ENCODE measurements at regions not wholly inside any gene's neighbourhood (a gene's known extent, or its start where the extent isn't known, plus 50 kb on each side); places are given as distances from the start of the nearest gene placed in this dataset.
"Not testable (repeated sequence)": the region's sequence is repeated elsewhere in the genome, so short reads cannot be mapped to it uniquely, and the experiment has no call there.

DNA sequence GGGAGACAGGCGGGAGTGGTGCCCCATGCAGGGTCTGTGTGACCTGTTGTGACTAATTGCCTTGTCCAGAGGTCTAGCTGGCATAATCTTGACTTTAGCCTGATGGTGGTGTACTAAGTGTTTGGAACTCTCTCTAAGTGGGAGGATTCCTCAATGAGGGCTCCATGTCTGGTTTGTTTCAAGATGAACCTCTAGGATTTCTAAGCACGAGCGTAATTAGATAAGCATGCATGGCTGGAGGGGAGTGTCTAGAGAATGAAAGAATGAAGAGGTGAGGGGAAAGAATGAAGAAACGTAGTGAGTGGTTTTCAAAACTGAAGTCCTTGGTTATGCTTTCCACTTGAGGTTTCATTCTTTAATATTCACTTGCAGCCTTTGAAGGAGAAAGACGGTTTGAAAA, 833.2 kb upstream of the GYPC start:
- H3K36me3 Mint-ChIP-seq (ENCODE audit: low read depth) = peaks cover 4% of the 10 kb centered on the region
- DNase-seq = no peak
- no peaks in the 10 kb centered on the region for H3K27me3 Mint-ChIP-seq (ENCODE audit: insufficient read depth)
- TF ChIP-seq, protein P1, sequence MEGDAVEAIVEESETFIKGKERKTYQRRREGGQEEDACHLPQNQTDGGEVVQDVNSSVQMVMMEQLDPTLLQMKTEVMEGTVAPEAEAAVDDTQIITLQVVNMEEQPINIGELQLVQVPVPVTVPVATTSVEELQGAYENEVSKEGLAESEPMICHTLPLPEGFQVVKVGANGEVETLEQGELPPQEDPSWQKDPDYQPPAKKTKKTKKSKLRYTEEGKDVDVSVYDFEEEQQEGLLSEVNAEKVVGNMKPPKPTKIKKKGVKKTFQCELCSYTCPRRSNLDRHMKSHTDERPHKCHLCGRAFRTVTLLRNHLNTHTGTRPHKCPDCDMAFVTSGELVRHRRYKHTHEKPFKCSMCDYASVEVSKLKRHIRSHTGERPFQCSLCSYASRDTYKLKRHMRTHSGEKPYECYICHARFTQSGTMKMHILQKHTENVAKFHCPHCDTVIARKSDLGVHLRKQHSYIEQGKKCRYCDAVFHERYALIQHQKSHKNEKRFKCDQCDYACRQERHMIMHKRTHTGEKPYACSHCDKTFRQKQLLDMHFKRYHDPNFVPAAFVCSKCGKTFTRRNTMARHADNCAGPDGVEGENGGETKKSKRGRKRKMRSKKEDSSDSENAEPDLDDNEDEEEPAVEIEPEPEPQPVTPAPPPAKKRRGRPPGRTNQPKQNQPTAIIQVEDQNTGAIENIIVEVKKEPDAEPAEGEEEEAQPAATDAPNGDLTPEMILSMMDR (IDR thresholded peaks at IDR 0.05) = no peak
- no peak overlapping the region for H3K4me3 Mint-ChIP-seq
- H3K4me1 Mint-ChIP-seq (ENCODE audit: low read depth) = no peaks in the 10 kb centered on the region
- no peak overlapping the region for H3K27ac Mint-ChIP-seq
- peaks cover 60% of the 10 kb centered on the region for H3K9me3 Mint-ChIP-seq

DNA sequence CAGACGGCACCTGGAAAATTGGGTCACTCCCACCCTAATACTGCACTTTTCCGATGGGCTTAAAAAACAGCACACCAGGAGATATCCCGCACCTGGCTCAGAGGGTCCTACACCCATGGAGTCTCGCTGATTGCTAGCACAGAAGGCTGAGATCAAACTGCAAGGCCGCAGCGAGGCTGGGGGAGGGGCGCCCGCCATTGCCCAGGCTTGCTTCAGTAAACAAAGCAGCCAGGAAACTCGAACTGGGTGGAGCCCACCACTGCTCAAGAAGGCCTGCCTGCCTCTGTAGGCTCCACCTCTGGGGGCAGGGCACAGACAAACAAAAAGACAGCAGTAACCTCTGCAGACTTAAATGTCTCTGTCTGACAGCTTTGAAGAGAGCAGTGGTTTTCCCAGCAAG, 830.2 kb upstream of the GYPC start:
- H3K27ac Mint-ChIP-seq; H3K27me3 Mint-ChIP-seq (ENCODE audit: insufficient read depth); DNase-seq; H3K36me3 Mint-ChIP-seq (ENCODE audit: low read depth); H3K4me3 Mint-ChIP-seq; H3K4me1 Mint-ChIP-seq (ENCODE audit: low read depth): not testable (repeated sequence)
- peaks cover 53% of the 10 kb centered on the region for H3K9me3 Mint-ChIP-seq

DNA sequence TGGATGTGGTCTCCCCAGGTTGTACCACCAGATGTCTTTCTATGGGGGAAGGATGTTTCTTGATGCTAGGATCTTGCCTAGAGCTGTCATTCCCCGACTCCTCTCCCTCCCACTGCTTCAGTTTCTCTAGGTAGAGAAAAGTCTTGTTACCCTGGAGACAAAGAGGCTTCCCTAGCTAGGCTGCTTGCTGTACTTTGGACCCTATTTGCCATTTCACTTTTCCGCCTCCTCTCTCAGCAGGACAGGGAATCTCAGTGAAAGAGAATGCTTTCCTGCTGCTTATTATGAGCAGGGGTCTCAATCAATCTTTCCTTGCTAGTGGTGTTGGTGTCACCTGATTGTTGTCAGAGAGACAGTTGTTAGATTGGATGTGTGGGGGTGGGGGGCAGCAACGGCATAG, 818.8 kb upstream of the GYPC start:
- no peaks in the 10 kb centered on the region for H3K4me1 Mint-ChIP-seq (ENCODE audit: low read depth)
- H3K27me3 Mint-ChIP-seq (ENCODE audit: insufficient read depth) = no peaks in the 10 kb centered on the region
- H3K4me3 Mint-ChIP-seq = no peak overlapping the region
- DNase-seq = no peak
- H3K36me3 Mint-ChIP-seq (ENCODE audit: low read depth) = no peaks in the 10 kb centered on the region
- H3K9me3 Mint-ChIP-seq = peaks cover 50% of the 10 kb centered on the region
- H3K27ac Mint-ChIP-seq = no peak overlapping the region
- TF ChIP-seq, protein P1 (IDR thresholded peaks at IDR 0.05) = no peak

DNA sequence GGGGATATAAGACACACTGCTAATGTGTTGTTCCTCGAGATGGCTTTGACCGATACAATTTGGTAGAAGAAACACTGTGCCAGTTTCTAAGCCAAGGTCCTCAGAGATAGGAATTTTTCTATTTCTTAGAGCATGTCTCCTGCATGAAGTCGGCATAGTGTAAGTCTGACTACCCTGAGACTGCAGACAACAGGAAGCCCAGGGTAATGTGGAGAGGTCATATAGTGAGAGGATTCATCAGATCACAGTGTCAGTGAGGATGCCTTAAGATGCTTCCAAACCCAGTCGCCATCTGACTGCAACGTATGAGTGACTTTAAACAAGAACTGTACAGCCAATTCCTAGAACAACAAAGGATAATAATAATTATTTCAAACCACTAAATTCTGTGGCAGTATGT, 818.3 kb upstream of the GYPC start:
- Mint-ChIP-seq H3K27me3 (ENCODE audit: insufficient read depth) (no peaks in the 10 kb centered on the region), H3K9me3 (peaks cover 49% of the 10 kb centered on the region), H3K27ac (no peak overlapping the region), H3K4me3 (no peak overlapping the region), H3K4me1 (ENCODE audit: low read depth) (no peaks in the 10 kb centered on the region), H3K36me3 (ENCODE audit: low read depth) (no peaks in the 10 kb centered on the region)
- TF ChIP-seq, protein P1 (IDR thresholded peaks at IDR 0.05) = no peak
- no peak for DNase-seq

DNA sequence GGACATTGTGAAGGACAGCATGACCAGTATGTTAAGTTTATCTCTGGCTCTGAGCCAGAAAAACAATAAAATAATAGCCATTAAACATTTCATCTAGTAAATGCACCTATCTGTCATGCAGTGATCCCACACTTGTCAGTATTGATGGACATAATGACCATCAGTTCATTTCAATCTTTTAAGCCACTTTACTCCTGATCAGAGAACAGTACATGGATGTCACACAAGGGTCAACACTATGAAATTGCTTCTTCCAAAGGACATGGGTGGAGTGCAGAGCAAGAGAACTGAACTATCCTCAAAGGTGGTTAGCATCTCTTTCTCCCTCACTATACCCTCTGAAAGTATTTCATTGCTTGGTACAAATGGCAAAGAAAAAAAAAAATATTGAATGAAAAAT, 816.0 kb upstream of the GYPC start:
- Mint-ChIP-seq H3K4me3 (no peak overlapping the region), H3K36me3 (ENCODE audit: low read depth) (0 out of 2 replicates have a peak, but pooled peaks cover 3% of the 10 kb centered on the region), H3K4me1 (ENCODE audit: low read depth) (no peaks in the 10 kb centered on the region), H3K9me3 (peaks cover 42% of the 10 kb centered on the region), H3K27me3 (ENCODE audit: insufficient read depth) (no peaks in the 10 kb centered on the region; the same call in 1 of the 2 replicates), H3K27ac (no peak overlapping the region)
- DNase-seq = no peak
- TF ChIP-seq, protein P1 (IDR thresholded peaks at IDR 0.05) = no peak

DNA sequence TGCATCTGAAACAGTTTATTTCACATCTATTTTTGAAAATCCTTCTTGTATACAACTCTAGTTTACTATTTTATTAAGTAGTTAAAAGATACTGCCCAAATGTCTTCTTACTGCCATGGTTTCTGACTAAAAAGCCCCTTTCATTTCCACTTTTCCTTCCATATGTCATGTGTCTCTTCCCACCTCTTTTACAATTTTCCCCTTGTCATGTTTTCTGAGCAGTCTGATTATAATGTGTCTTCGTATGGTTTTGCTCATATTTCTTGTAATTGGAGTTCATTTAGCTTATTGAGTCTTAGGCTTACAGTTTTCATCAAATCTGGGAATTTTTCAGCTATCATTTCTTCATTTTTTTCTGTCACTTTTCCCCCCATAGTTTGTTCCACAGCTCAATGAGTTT, 813.9 kb upstream of the GYPC start:
- TF ChIP-seq, protein P1 (IDR thresholded peaks at IDR 0.05) = no peak
- 0 out of 2 replicates have a peak, but pooled peaks cover 3% of the 10 kb centered on the region for H3K36me3 Mint-ChIP-seq (ENCODE audit: low read depth)
- no peak overlapping the region for H3K27ac Mint-ChIP-seq
- H3K27me3 Mint-ChIP-seq (ENCODE audit: insufficient read depth) = no peaks in the 10 kb centered on the region; the same call in 1 of the 2 replicates
- H3K4me3 Mint-ChIP-seq = no peak overlapping the region
- no peak for DNase-seq
- H3K4me1 Mint-ChIP-seq (ENCODE audit: low read depth) = no peaks in the 10 kb centered on the region
- peaks cover 43% of the 10 kb centered on the region for H3K9me3 Mint-ChIP-seq
